Hematopoietic multipotent progenitor cell treated with erythropoietin and hydrocortisone succinate and interleukin-3 and kit ligand, for 4 days (in vitro differentiated cells): ENCODE measurements at regions not wholly inside any gene's neighbourhood (a gene's known extent, or its start where the extent isn't known, plus 50 kb on each side); places are given as distances from the start of the nearest gene placed in this dataset.
"Not testable (repeated sequence)": the region's sequence is repeated elsewhere in the genome, so short reads cannot be mapped to it uniquely, and the experiment has no call there.

Source experiments
- DNase-seq: peaks from one replicate; pipeline ENCODE4 v3.0.0-alpha.2; 2015

GRCh38 chr2:56813490-56813889 is 629.7 kb downstream of the CCDC85A start:
- DNase-seq, result no peak

GRCh38 chr2:56816666-56817065 is 632.9 kb downstream of the CCDC85A start:
- no peak for DNase-seq

DNA sequence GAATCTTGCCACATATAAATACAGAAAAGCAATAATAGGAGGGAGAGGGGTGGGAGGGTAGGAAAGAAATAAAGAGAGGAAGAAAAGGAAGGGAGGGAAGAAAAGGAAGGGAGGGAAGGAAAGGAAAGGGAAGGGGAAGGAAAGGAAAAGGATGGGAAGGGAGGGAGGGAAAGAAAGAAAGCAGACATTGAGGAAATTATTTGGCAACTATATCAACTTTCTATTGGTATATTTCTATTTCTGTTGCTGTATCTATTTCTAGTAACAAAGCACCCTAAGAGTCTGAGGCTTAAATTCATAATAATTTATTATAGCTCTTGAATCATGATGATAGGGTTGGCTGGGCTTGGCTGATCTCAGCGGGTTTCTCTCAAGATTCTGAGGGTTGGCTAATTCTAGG is 648.0 kb downstream of the CCDC85A start:
- DNase-seq, result no peak

- no peak for DNase-seq
Observed at GRCh38 chr2:56834686-56835085, 650.9 kb downstream of the CCDC85A start.

DNA sequence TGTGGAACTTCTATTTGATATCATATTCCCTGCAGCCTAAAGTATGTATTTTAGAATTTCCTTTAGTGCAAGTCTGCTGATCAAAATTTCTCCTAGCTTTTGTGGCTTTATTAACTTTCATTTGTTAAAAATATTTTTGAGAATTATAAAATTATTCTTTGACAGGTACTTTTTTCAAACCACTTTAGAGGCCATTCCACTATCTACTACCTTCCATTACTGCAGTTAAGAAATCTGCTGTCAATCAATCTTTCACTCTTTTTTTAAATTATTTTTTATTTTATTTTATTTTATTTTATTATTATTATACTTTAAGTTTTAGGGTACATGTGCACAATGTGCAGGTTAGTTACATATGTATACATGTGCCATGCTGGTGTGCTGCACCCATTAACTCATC is 656.2 kb downstream of the CCDC85A start:
- DNase-seq, result not testable (repeated sequence)

- no peak for DNase-seq
Observed at GRCh38 chr2:56860991-56861390, 677.2 kb downstream of the CCDC85A start.

GRCh38 chr2:56871644-56872043 is 687.9 kb downstream of the CCDC85A start:
- DNase-seq, result no peak

GRCh38 chr2:56874717-56875116 is 690.9 kb downstream of the CCDC85A start:
- DNase-seq, result no peak

DNA sequence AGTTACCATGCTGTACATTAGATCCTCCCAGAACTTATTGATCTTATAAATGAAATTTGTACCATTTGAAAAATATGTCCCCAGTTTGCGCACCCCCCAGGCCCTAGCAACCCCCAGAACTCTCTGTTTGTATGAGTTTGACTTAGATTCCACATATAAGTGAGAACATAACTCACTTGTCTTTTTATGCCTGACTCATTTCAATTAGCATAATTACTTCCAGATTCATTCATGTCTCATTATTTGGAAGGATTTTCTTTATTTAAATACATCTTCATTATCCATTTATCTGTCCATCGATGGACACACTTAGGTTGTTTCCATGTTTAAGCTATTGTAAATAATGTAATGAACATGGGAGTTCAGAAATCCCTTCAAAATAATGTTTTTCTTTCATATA is 705.9 kb downstream of the CCDC85A start:
- DNase-seq, result no peak

- DNase-seq, result no peak
Observed at GRCh38 chr2:56892382-56892781, 708.6 kb downstream of the CCDC85A start.

- DNase-seq, result no peak
Observed at GRCh38 chr2:56898986-56899385, 715.2 kb downstream of the CCDC85A start.

DNA sequence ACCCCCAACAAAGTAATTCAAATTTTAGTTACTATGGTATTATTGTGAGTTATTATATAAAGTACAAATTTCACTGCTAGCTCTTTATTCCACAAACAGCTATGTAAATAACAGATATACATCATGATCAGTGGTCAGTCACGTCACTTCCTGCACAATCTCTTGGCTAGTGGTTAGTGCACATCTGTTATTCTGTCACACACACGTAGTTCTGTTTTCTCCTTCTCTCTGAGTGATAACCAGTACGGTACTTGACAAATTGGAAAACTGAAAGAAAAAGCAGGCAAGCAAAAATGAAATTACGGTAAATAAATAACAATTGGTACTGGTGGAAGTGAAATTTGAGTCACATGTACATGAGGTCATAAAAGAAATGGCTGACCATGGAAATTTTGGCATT is 728.7 kb downstream of the CCDC85A start:
- DNase-seq, result no peak

DNA sequence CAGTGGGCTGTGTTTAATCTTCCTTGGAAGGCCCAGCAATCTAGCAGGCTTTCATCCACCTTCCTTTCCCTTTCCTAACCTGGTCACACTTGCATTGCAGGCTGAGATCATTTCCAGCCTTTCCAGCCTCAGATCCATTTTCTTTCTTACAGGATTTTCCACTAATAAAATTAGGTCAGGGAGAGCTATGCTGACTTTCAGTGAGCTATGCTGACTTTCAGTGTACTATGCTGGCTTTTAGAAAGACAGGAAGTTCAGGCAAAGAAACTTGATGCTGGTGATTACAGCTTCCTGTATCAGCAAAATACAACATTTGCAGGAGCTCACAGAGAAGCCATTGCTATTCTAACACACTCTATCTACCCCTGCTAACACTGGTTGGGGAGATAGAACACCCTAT is 735.0 kb downstream of the CCDC85A start:
- no peak for DNase-seq

GRCh38 chr2:56933976-56934375 is 750.2 kb downstream of the CCDC85A start:
- no peak for DNase-seq

DNA sequence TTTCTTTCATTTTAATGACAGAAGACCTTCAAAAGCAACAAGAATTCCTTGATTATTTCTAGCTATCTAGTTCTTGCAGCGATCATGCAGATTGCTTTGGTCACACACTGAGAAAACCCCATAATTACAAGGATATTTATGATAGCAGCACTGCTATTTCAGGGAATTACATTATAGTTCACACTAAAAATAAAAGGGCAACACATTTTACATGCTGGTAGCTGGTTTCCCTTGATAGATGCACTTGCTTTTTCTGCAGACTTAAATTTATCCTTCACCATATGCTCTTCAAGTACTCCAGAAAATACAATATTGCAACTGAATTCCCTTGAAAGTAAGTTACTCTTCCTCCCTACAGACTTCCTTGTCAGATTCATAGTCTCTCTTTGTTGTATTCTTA is 751.1 kb downstream of the CCDC85A start:
- DNase-seq, result no peak

DNA sequence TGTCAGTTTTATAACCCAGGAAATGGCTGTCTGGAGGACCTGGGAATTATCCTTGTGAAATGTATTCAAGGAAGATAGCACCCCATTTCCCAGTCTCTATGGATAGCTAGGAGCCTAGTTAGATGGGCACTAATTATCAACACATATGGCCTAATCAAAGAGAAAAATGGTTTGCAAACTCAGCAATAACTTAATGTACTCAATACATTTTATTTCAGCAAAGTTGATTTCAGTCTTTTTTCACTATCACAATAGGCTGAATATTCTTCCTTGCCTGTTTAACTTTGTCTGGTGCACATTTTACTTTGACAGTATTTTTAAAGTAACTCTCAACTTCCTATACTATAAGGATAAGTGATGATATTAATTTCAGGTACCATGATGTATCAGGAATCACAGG is 756.3 kb downstream of the CCDC85A start:
- DNase-seq, result no peak

DNA sequence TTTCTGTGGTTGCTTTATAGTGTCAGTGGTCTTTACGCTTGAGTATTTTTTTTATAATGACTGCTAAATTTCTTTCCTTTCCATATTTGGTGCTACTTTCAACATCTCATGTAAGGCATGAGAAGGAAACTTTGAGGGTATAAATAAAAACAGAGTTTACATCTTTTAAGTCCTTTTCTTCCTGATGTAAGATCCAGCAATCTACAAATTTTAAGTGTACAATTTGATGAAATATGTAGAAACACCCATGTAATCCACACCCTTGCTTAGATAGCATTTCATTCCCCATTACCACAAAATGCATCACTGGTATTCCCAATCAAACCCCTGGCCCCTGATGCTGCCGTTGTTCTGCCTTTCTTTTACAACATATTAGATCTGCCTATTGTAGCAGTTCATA is 769.1 kb downstream of the CCDC85A start:
- DNase-seq, result no peak

DNA sequence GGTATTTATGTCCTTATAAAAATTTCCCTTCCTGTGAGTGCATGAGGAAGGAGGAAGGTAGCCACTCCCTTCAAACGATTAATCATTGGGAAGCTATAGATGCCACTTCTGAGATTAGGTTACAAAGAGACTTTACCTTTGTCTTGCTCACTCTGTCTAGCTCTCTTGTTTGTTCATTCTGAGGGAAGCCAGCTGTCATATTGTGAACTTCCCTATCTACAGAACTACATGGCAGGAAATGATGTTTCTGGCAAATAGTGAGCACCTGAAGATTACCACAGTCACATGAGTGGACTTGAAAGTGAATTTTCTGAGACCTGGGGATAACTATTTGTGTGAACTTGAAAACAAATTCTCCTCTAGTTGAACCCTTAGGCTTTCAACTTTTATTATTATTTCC is 776.8 kb downstream of the CCDC85A start:
- DNase-seq, result no peak

DNA sequence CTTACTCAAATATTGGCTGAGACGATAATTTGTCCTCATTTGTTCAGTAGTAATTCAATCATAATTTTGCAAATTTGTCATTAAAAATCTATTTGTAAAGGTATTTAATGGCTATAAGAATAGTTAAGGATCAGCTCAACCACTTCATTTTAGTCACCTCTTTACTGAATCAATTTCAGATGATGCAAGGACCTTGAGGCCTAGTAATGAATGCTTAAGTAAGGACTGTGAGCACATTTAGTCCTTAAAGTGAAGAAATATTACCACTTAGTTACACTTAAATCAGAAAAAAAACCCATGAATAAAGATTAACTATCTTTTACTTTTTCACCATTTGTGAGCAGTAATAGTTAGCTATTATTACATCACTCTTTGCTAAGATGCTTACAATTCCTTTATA is 778.9 kb downstream of the CCDC85A start:
- DNase-seq, result no peak

DNA sequence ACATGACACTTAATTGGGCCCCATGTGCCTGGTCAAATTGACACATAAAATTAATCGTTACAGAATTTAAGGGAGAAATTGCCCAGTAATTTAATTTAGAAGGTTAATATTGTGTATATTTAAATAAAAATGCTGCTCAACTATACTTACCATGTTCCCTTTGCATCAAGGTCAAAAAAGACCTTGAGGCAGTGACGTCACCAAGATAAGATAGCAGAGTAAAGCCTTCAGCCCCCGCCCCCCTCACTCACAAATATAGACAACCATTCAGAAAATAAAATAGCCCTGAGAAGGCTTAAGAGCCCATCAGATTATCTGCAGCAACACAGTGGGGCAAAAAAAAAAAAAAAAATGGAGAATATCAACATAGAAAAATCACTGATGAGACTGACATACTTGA is 785.7 kb downstream of the CCDC85A start:
- DNase-seq, result no peak

- no peak for DNase-seq
Observed at GRCh38 chr2:56971383-56971974, 787.7 kb downstream of the CCDC85A start.

GRCh38 chr2:56981554-56981953 is 797.8 kb downstream of the CCDC85A start:
- DNase-seq, result no peak

DNA sequence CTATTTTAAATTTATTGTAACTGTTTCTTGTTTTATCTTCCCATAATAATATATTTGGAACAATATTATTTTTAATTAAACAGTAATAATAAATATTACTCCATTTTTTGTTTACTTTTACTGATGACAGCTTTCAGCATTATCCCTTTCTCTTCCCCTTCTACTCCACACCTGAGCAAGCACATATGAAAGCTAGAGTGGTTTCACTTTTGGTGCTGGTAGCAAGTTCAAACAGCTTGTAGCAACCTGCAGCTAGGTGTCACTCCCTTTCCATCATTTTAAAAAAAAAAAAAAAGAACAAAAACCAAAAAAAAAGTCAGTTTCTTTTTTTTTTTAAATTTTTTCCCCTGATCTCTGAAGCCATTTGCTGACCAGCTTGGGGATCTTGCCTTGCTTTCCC is 801.8 kb downstream of the CCDC85A start:
- no peak for DNase-seq

DNA sequence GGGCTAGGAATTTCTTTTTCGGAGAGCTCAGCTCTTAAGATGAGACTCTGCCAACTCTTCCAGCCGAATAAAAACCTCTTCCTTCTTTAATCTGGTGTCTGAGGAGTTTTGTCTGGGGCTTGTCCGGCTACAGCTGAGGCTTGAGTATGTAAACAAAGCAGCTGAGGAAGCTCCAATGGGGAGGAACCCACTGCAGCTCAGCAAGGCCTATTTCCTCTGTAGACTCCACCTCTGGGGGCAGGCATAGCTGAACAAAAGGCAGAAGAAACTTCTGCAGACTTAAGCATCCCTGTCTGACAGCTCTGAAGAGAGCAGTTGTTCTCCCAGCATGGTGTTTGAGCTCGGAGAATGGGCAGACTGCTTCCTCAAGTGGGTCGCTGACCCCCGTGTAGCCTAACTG is 838.7 kb downstream of the CCDC85A start:
- no peak for DNase-seq

DNA sequence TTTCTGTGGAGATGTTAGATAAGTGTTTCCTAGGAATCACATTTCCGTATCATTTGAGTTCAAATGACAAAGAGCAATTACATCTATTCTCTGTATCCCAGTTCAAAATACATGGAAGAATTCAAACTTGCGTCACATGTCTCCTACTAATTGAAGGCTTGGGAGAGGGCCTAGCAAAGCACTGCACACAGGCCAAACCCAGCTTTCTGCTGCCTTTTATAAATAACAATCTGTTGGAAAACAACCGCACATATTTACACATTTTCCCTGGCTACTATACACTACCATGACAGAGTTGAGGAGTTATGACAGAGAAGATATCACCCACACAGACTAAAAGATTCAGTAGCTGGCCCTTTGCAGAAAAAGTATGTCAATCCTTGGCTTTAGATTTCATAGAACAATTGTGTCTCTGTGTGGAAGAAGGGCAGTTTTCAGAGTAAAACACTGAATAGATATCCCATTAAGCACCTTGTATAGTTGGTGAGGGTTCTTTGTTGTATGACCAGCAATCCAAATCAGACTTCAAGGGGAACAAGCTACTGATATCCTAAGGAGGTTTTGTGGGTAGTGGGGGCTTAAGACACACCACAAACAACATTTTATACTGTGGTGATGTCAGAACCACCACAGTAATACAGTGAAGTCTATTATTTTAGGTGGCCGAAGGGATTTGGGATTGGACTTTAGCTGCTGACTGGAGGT is 861.3 kb downstream of the CCDC85A start:
- DNase-seq, result no peak
